ENCODE measurements at regions not wholly inside any gene's neighbourhood (a gene's known extent, or its start where the extent isn't known, plus 50 kb on each side); places are given as distances from the start of the nearest gene placed in this dataset.
A peak's percentile ranks its signal among the peaks of the same experiment; 100 is the strongest.

DNA sequence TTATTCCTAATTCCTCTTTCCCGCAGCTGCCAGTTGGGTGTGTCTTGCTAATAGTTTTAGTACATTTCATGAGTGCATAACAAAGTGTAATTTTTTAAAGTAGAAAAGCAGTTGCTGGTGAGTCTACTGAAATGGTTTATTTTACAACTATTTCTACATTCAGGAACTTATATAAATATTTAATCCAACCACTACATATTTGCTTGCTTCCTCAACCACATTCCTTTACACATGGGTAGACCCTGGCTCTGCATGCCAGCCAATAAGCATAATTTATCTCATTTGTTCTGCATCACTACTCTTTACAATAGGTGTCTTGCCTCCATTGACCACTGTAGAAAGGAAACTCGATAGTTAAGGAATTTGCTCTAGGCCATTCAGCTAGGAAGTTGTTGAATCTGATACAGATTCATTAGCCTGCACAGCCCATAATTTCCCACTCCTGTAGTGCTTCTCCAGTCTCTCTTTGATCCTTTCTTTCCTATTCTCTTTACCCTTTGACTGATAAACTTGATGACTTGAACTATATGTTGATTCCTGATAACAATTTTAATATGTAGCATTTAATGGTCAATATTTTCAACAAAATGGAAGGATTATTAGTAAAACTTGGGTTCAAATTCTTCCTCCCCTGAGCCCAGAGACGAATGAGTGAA, 342.5 kb upstream of the ACTBL2 start:
- Mint-ChIP-seq H3K4me1 (peaks cover 12% of the 10 kb centered on the region), H3K9me3 (peaks cover 8% of the 10 kb centered on the region), H3K4me3 (no peak overlapping the region), H3K27me3 (ENCODE audit: insufficient read depth, low read depth) (peaks cover 2% of the 10 kb centered on the region), H3K27ac (peak overlapping the region; percentile 22), H3K36me3 (no peaks in the 10 kb centered on the region)
- Histone ChIP-seq H3K4me3 (no peak overlapping the region), H4K20me1 (ENCODE audit: low read depth) (no peaks in the 10 kb centered on the region), H3F3A (ENCODE audit: low read depth) (no peaks in the 10 kb centered on the region), H3K79me2 (ENCODE audit: low read depth) (no peaks in the 10 kb centered on the region), H3K27ac (peak overlapping the region; percentile 25), H3K4me2 (peak overlapping the region; percentile 24), H3K9me3 (ENCODE audit: low read depth) (no peaks in the 10 kb centered on the region), H3K4me1 (peaks cover 11% of the 10 kb centered on the region), H3K36me3 (no peaks in the 10 kb centered on the region), H3K9ac (no peak overlapping the region), H2AFZ (replicated peaks) (peak overlapping the region; percentile 61), H3K27me3 (no peaks in the 10 kb centered on the region)
- peak; percentile 59 for DNase-seq (ENCODE audit: low spot score)
- TF ChIP-seq CTCF (IDR thresholded peaks at IDR 0.05) (no peak), EZH2phosphoT487 (IDR thresholded peaks at IDR 0.05) (no peak), EZH2 (IDR thresholded peaks at IDR 0.05) (no peak)

GRCh38 chr5:57824623-57825022, 342.0 kb upstream of the ACTBL2 start:
- H3K27me3 Mint-ChIP-seq (ENCODE audit: insufficient read depth, low read depth) = peaks cover 2% of the 10 kb centered on the region
- Histone ChIP-seq H2AFZ (replicated peaks) (no peak overlapping the region), H3K27ac (no peak overlapping the region), H3K4me1 (peaks cover 11% of the 10 kb centered on the region), H3K9ac (no peak overlapping the region), H4K20me1 (ENCODE audit: low read depth) (no peaks in the 10 kb centered on the region), H3K9me3 (ENCODE audit: low read depth) (no peaks in the 10 kb centered on the region), H3K4me3 (no peak overlapping the region), H3F3A (ENCODE audit: low read depth) (no peaks in the 10 kb centered on the region), H3K4me2 (peak overlapping the region; percentile 24), H3K27me3 (no peaks in the 10 kb centered on the region), H3K79me2 (ENCODE audit: low read depth) (no peaks in the 10 kb centered on the region), H3K36me3 (no peaks in the 10 kb centered on the region)
- H3K9me3 Mint-ChIP-seq = peaks cover 12% of the 10 kb centered on the region
- peaks cover 12% of the 10 kb centered on the region for H3K4me1 Mint-ChIP-seq
- H3K27ac Mint-ChIP-seq = no peak overlapping the region
- no peak for DNase-seq (ENCODE audit: low spot score)
- no peaks in the 10 kb centered on the region for H3K36me3 Mint-ChIP-seq
- no peak overlapping the region for H3K4me3 Mint-ChIP-seq
- TF ChIP-seq EZH2phosphoT487 (IDR thresholded peaks at IDR 0.05) = no peak
- no peak for TF ChIP-seq CTCF (IDR thresholded peaks at IDR 0.05)
- no peak for TF ChIP-seq EZH2 (IDR thresholded peaks at IDR 0.05)

- peaks cover 12% of the 10 kb centered on the region for H3K4me1 Mint-ChIP-seq
- no peaks in the 10 kb centered on the region for H3K27me3 ChIP-seq
- no peaks in the 10 kb centered on the region for H4K20me1 ChIP-seq (ENCODE audit: low read depth)
- TF ChIP-seq CTCF (IDR thresholded peaks at IDR 0.05) (no peak), EZH2 (IDR thresholded peaks at IDR 0.05) (no peak), EZH2phosphoT487 (IDR thresholded peaks at IDR 0.05) (no peak)
- H3K79me2 ChIP-seq (ENCODE audit: low read depth) = no peaks in the 10 kb centered on the region
- no peak overlapping the region for H3K4me3 Mint-ChIP-seq
- H3F3A ChIP-seq (ENCODE audit: low read depth) = no peaks in the 10 kb centered on the region
- H3K9me3 Mint-ChIP-seq = peaks cover 12% of the 10 kb centered on the region
- peaks cover 2% of the 10 kb centered on the region for H3K27me3 Mint-ChIP-seq (ENCODE audit: insufficient read depth, low read depth)
- peaks cover 11% of the 10 kb centered on the region for H3K4me1 ChIP-seq
- H3K36me3 Mint-ChIP-seq = no peaks in the 10 kb centered on the region
- H3K27ac ChIP-seq = no peak overlapping the region
- H3K36me3 ChIP-seq = no peaks in the 10 kb centered on the region
- H2AFZ ChIP-seq (replicated peaks) = no peak overlapping the region
- no peak overlapping the region for H3K27ac Mint-ChIP-seq
- DNase-seq (ENCODE audit: low spot score) = no peak
- no peak overlapping the region for H3K4me2 ChIP-seq
- no peak overlapping the region for H3K4me3 ChIP-seq
- H3K9ac ChIP-seq = no peak overlapping the region
- no peaks in the 10 kb centered on the region for H3K9me3 ChIP-seq (ENCODE audit: low read depth)
Observed at GRCh38 chr5:57824047-57824446, 341.4 kb upstream of the ACTBL2 start.
